Neuronal stem cell (in vitro differentiated cells): ENCODE measurements at regions not wholly inside any gene's neighbourhood (a gene's known extent, or its start where the extent isn't known, plus 50 kb on each side); places are given as distances from the start of the nearest gene placed in this dataset.
A peak's percentile ranks its signal among the peaks of the same experiment; 100 is the strongest.

Experiments
- DNase-seq: peaks from one replicate; pipeline ENCODE4 v3.0.0-alpha.2; 2013; ENCODE audit warnings: low spot score
- H2AFZ ChIP-seq: one replicate; pipeline ENCODE4 v1.6.1; 2013; ENCODE audit warnings: mild to moderate bottlenecking, low read length, inconsistent platforms
- H2AK5ac ChIP-seq: 2 replicates; pipeline ENCODE4 v1.6.1; 2013; ENCODE audit warnings: low read depth, mild to moderate bottlenecking, inconsistent platforms, low read length, moderate library complexity, mixed read lengths
- H2BK120ac ChIP-seq: 2 replicates; pipeline ENCODE4 v1.6.1; 2013; ENCODE audit warnings: low read depth, mild to moderate bottlenecking, inconsistent platforms, low read length, moderate library complexity, mixed read lengths
- H2BK12ac ChIP-seq: one replicate; pipeline ENCODE4 v1.6.1; 2013; ENCODE audit warnings: low read length, inconsistent platforms
- H2BK15ac ChIP-seq: 2 replicates; pipeline ENCODE4 v1.6.1; 2013; ENCODE audit warnings: mild to moderate bottlenecking, low read length, inconsistent platforms, mixed read lengths
- H2BK5ac ChIP-seq: one replicate; pipeline ENCODE4 v1.6.1; 2013; ENCODE audit warnings: inconsistent platforms, mild to moderate bottlenecking, low read length, moderate library complexity
- H3K14ac ChIP-seq: one replicate; pipeline ENCODE4 v1.6.1; 2013; ENCODE audit warnings: low read length, inconsistent platforms
- H3K18ac ChIP-seq: 2 replicates; pipeline ENCODE4 v1.6.1; 2013; ENCODE audit warnings: low read length, inconsistent platforms
- H3K23ac ChIP-seq: 2 replicates; pipeline ENCODE4 v1.6.1; 2013; ENCODE audit warnings: low read depth, mild to moderate bottlenecking, mixed read lengths, low read length, inconsistent platforms; ENCODE audit not compliant: poor library complexity
- H3K27ac ChIP-seq: replicated peaks from 3 replicates; pipeline ENCODE4 v1.5.1; 2013; ENCODE audit warnings: low read length, inconsistent platforms
- H3K27me3 ChIP-seq, 3 experiments: 2 replicates each; pipeline ENCODE4 v1.6.1; 2013; ENCODE audit warnings: low read length in 3 of 3, mild to moderate bottlenecking in 2 of 3, inconsistent platforms in 1 of 3, low read depth in 1 of 3, mixed read lengths in 1 of 3, moderate library complexity in 1 of 3; ENCODE audit not compliant: control insufficient read depth in 3 of 3, insufficient read depth in 3 of 3
- H3K36me3 ChIP-seq, 2 donors: replicated peaks in 1 of 2; 2 replicates each; pipeline ENCODE4 v1.6.1; 2013; ENCODE audit warnings: low read length in 2 of 2; ENCODE audit not compliant: control insufficient read depth in 2 of 2, insufficient read depth in 2 of 2
- H3K4ac ChIP-seq: 2 replicates; pipeline ENCODE4 v1.6.1; 2013; ENCODE audit warnings: inconsistent platforms, mild to moderate bottlenecking, low read length, moderate library complexity
- H3K4me1 ChIP-seq, 2 donors: 1 replicate in 1 of 2; 2 replicates in 1 of 2; pipeline ENCODE4 v1.6.1; 2013; ENCODE audit warnings: low read length in 2 of 2, low read depth in 1 of 2; ENCODE audit not compliant: control insufficient read depth in 2 of 2, insufficient read depth in 1 of 2
- H3K4me2 ChIP-seq: one replicate; pipeline ENCODE4 v1.6.1; 2013; ENCODE audit warnings: mild to moderate bottlenecking, low read length, inconsistent platforms; ENCODE audit not compliant: insufficient read depth, poor library complexity, severe bottlenecking
- H3K4me3 ChIP-seq, 2 donors: 2 replicates each; pipeline ENCODE4 v1.5.1; 2013; ENCODE audit warnings: low read length in 2 of 2, mild to moderate bottlenecking in 2 of 2, inconsistent platforms in 1 of 2, moderate library complexity in 1 of 2
- H3K79me1 ChIP-seq: one replicate; pipeline ENCODE4 v1.6.1; 2013; ENCODE audit warnings: low read depth, mild to moderate bottlenecking, inconsistent platforms, low read length, moderate library complexity
- H3K9ac ChIP-seq: one replicate; pipeline ENCODE4 v1.6.1; 2013; ENCODE audit warnings: mild to moderate bottlenecking, low read depth, low read length, inconsistent platforms; ENCODE audit not compliant: poor library complexity
- H3K9me3 ChIP-seq, 2 donors: replicated peaks in 1 of 2; 2 replicates each; pipeline versions ENCODE3 to v1.6.1; 2013; ENCODE audit warnings: low read length in 2 of 2, mild to moderate bottlenecking in 2 of 2, inconsistent platforms in 1 of 2, low read depth in 1 of 2, mixed read lengths in 1 of 2, moderate library complexity in 1 of 2; ENCODE audit not compliant: control insufficient read depth in 2 of 2, insufficient read depth in 1 of 2
- H4K8ac ChIP-seq: one replicate; pipeline ENCODE4 v1.6.1; 2013; ENCODE audit warnings: low read depth, mild to moderate bottlenecking, inconsistent platforms, low read length, moderate library complexity
- H4K91ac ChIP-seq: one replicate; pipeline ENCODE4 v1.6.1; 2013; ENCODE audit warnings: low read length, low read depth, mild to moderate bottlenecking, inconsistent platforms; ENCODE audit not compliant: poor library complexity
- WGBS, 2 donors: extraction: QIAGEN DNeasy Blood & Tissue Kit; methylation state at CpG; one replicate each; pipeline ENCODE4 v1.1.7; 2013; ENCODE audit warnings: missing lambda C conversion rate in 2 of 2, mixed read lengths in 1 of 2; ENCODE audit not compliant: insufficient read length in 2 of 2, insufficient replicate concordance in 1 of 2; ENCODE audit errors: extremely low coverage in 2 of 2; 5-methylcytosine and 5-hydroxymethylcytosine counted together

DNA sequence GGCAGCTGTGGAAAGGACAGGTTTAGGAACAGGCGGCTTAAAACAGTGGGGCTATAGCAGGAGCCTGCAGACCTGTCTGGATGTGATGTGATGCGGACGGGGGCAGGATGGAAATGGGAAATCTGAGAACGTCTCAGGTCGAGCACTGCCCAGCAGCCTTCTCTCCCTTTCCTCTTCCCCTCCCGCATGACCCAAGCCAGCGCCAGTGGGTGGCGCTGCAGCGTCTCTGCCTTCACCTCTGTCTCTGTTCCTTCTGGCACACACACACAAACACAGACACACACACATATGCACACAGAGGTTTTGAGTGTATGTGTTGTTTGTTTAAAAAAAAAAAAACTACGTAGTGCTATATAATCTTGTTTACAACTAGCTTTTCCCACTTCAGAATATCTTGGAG lies 82.0 kb upstream of the SLC66A3 start:
- Histone ChIP-seq H4K8ac (no peak overlapping the region), H3K4ac (no peak overlapping the region), H2BK120ac (no peak overlapping the region), H2AK5ac (no peak overlapping the region), H3K27me3 (peaks cover 0 to 4% (median 0%) of the 10 kb centered on the region in 3 experiments), H3K9ac (no peak overlapping the region), H3K23ac (no peak overlapping the region), H4K91ac (no peak overlapping the region), H3K4me1 (no peaks in the 10 kb centered on the region), H3K4me3 (no peak overlapping the region), H3K14ac (no peak overlapping the region), H3K18ac (peak overlapping the region; percentile 32), H3K79me1 (no peaks in the 10 kb centered on the region), H2AFZ (peak overlapping the region; percentile 65), H2BK12ac (no peak overlapping the region), H3K9me3 (no peaks in the 10 kb centered on the region), H2BK15ac (no peak overlapping the region), H3K27ac (no peak overlapping the region), H3K4me2 (no peak overlapping the region), H2BK5ac (no peak overlapping the region), H3K36me3 (no peaks in the 10 kb centered on the region)
- DNase-seq: peak; percentile 61
- no CpG with 5 or more reads among the region's 10 CpGs for WGBS, 2 donors

DNA sequence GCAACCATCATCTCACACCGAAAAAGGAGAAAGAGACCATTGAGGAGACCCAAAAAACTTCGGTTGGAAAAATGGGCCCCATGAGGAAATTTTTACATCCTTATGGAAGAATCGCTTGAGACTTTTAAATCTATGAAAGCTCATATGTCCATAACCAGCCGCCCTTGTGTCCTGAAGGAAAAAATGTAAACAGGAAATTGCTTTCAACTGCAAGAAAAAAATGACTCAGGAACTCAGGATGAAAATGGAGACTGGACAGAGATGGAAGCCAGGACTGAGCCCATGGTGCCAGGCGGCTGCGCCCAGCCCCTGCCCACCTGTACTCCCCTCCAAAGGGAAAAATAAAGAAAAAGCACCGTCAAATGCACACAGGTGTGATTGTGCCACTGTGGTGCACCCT lies 81.5 kb upstream of the SLC66A3 start:
- no peaks in the 10 kb centered on the region for H3K9me3 ChIP-seq
- peaks cover 0 to 4% (median 0%) of the 10 kb centered on the region in 3 experiments for H3K27me3 ChIP-seq
- no peak overlapping the region for H4K91ac ChIP-seq
- H3K4me2 ChIP-seq: no peak overlapping the region
- no peak overlapping the region for H3K18ac ChIP-seq
- no peak overlapping the region for H3K4me3 ChIP-seq
- no peak overlapping the region for H3K4ac ChIP-seq
- no peak overlapping the region for H2BK15ac ChIP-seq
- no peak overlapping the region for H4K8ac ChIP-seq
- H2AK5ac ChIP-seq: no peak overlapping the region
- H3K36me3 ChIP-seq: no peaks in the 10 kb centered on the region
- H3K23ac ChIP-seq: no peak overlapping the region
- H3K9ac ChIP-seq: no peak overlapping the region
- H3K4me1 ChIP-seq: no peaks in the 10 kb centered on the region
- no peak for DNase-seq
- H3K79me1 ChIP-seq: no peaks in the 10 kb centered on the region
- H3K14ac ChIP-seq: no peak overlapping the region
- H2BK120ac ChIP-seq: no peak overlapping the region
- no peak overlapping the region for H3K27ac ChIP-seq
- H2AFZ ChIP-seq: no peak overlapping the region
- H2BK5ac ChIP-seq: no peak overlapping the region
- H2BK12ac ChIP-seq: no peak overlapping the region
- WGBS, 2 donors: no CpG with 5 or more reads among the region's 7 CpGs

DNA sequence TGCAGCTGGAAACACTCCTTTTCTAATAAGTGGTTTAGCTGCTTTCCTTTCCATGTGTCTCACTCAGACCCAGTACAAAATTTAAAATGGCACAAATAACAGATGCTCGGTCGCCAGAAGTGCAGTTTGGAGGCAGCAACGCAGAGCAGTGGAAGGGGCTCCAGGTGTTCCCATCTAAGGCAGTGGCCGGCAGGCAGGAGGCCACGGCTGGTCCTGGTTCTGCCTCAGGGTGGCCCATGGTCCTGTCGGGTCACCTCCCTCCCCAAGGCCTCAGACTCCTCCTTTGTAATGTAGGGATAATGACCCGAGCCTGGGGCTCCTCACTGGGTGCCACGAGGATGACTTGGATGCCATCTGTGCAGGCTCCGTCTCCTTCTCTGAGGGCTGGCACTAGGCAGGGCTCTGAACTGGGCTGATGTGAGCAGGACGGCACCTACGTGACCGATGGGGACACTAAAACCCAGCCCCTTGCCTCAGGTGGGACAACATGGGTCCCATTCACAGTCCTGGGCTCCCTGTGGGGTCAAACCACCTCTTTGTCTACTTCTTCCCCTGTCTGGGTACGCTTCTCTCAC lies 80.9 kb upstream of the SLC66A3 start:
- H4K8ac ChIP-seq: no peak overlapping the region
- no peak overlapping the region for H2AFZ ChIP-seq
- no peak overlapping the region for H2BK5ac ChIP-seq
- H2AK5ac ChIP-seq: peak overlapping the region; percentile 17
- H2BK15ac ChIP-seq: no peak overlapping the region
- no peaks in the 10 kb centered on the region for H3K36me3 ChIP-seq
- no peak overlapping the region for H3K18ac ChIP-seq
- no peak for DNase-seq
- no peak overlapping the region for H2BK12ac ChIP-seq
- H3K4me1 ChIP-seq: no peaks in the 10 kb centered on the region
- no CpG with 5 or more reads among the region's 13 CpGs for WGBS, 2 donors
- H3K14ac ChIP-seq: no peak overlapping the region
- no peak overlapping the region for H4K91ac ChIP-seq
- H3K4ac ChIP-seq: no peak overlapping the region
- peak overlapping the region; percentile 16 for H2BK120ac ChIP-seq
- no peak overlapping the region for H3K4me3 ChIP-seq
- peak overlapping the region; percentile 40 for H3K23ac ChIP-seq
- no peak overlapping the region for H3K27ac ChIP-seq
- H3K79me1 ChIP-seq: no peaks in the 10 kb centered on the region
- peaks cover 0 to 4% (median 0%) of the 10 kb centered on the region in 3 experiments for H3K27me3 ChIP-seq
- H3K9me3 ChIP-seq: no peaks in the 10 kb centered on the region
- H3K4me2 ChIP-seq: no peak overlapping the region
- no peak overlapping the region for H3K9ac ChIP-seq

DNA sequence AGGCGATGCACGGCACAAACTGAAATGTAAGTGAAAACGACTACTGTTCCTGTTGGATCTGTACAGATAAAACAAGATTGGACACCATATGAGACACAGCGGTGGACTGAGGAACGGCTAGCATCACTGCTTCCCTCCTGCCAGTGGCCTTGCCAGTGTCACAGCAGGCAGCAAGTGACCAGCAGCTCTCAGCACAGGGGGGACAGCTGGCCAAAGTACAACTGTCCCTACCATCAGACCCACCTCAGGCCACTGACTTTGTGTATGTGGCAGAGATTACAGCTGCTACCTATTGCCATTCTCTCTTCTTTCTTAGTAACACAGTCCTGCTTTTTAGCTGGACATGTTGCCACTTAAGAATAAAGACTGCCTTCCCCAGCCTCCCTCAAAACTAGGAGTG lies 80.0 kb upstream of the SLC66A3 start:
- H3K36me3 ChIP-seq: no peaks in the 10 kb centered on the region
- no peak overlapping the region for H2BK5ac ChIP-seq
- H2AFZ ChIP-seq: no peak overlapping the region
- no peak overlapping the region for H2BK15ac ChIP-seq
- no peaks in the 10 kb centered on the region for H3K79me1 ChIP-seq
- no peak overlapping the region for H3K4me2 ChIP-seq
- H3K14ac ChIP-seq: peak overlapping the region; percentile 73
- no peak overlapping the region for H2BK12ac ChIP-seq
- H3K4me1 ChIP-seq: peaks cover under 1 to 2% of the 10 kb centered on the region in 2 donors
- no peak overlapping the region for H4K8ac ChIP-seq
- H3K9ac ChIP-seq: peak overlapping the region; percentile 47
- peak overlapping the region; percentile 89 for H3K23ac ChIP-seq
- no peak overlapping the region for H2AK5ac ChIP-seq
- no peak for DNase-seq
- peak overlapping the region; percentile 80 for H3K4ac ChIP-seq
- H3K27ac ChIP-seq: no peak overlapping the region
- H3K27me3 ChIP-seq: peaks cover 0 to 4% (median 0%) of the 10 kb centered on the region in 3 experiments
- H3K4me3 ChIP-seq: no peak overlapping the region
- WGBS, 2 donors: no CpG with 5 or more reads among the region's 5 CpGs
- H3K18ac ChIP-seq: no peak overlapping the region
- no peak overlapping the region for H2BK120ac ChIP-seq
- H4K91ac ChIP-seq: peak overlapping the region; percentile 66
- H3K9me3 ChIP-seq: no peaks in the 10 kb centered on the region
